SK-N-MC (cell line): ENCODE measurements at regions not wholly inside any gene's neighbourhood (a gene's known extent, or its start where the extent isn't known, plus 50 kb on each side); places are given as distances from the start of the nearest gene placed in this dataset.

ENCODE experiments used
- DNase-seq: peaks from one replicate; pipeline ENCODE4 v3.0.0-alpha.2; 2011; ENCODE audit warnings: low read depth, low spot score
- H3K27ac ChIP-seq: fragments of 200-600 bp; sonication (generic); 2 replicates; pipeline ENCODE4 v1.5.1; 2016; ENCODE audit warnings: mixed run types
- H3K36me3 ChIP-seq: fragments of 200-600 bp; sonication (generic); 2 replicates; pipeline ENCODE4 v1.6.1; 2017; ENCODE audit warnings: antibody characterized with exemption, low read length, mixed read lengths; ENCODE audit not compliant: insufficient read depth
- H3K4me3 ChIP-seq: fragments of 200-600 bp; sonication (generic); 2 replicates; pipeline ENCODE4 v1.5.1; 2016
- H3K9ac ChIP-seq: fragments of 200-600 bp; sonication (generic); 2 replicates; pipeline ENCODE4 v1.8.0; 2017; ENCODE audit warnings: mixed run types, mixed read lengths; ENCODE audit not compliant: insufficient read length
- H3K9me3 ChIP-seq: fragments of 200-600 bp; sonication (generic); 2 replicates; pipeline ENCODE4 v1.6.1; 2017; ENCODE audit warnings: low read depth, mild to moderate bottlenecking, antibody characterized with exemption, low read length, moderate library complexity, mixed read lengths
- EZH2 ChIP-seq: fragments of 200-600 bp; sonication (generic); IDR thresholded peaks from one replicate; pipeline ENCODE4 v1.6.1; 2017; ENCODE audit warnings: antibody characterized with exemption
- FOXP2 ChIP-seq: optimal IDR thresholded peaks from 2 replicates; pipeline ENCODE3; 2011; ENCODE audit warnings: mild to moderate bottlenecking, moderate library complexity; ENCODE audit not compliant: insufficient read depth; ENCODE audit errors: extremely low read length, control extremely low read depth
- POLR2AphosphoS5 ChIP-seq: IDR thresholded peaks from 2 replicates; pipeline ENCODE4 v1.6.1; 2012; ENCODE audit warnings: mild to moderate bottlenecking, low read depth, low read length, borderline replicate concordance

GRCh38 chr1:221306239-221306638, 427.0 kb downstream of the HLX start:
- TF ChIP-seq EZH2 (no peak), POLR2AphosphoS5 (no peak), FOXP2 (no peak)
- Histone ChIP-seq H3K36me3 (no peaks in the 10 kb centered on the region), H3K9me3 (no peaks in the 10 kb centered on the region), H3K4me3 (no peak overlapping the region), H3K9ac (no peak overlapping the region), H3K27ac (no peak overlapping the region)
- DNase-seq = no peak

GRCh38 chr1:221308534-221309511, 429.6 kb downstream of the HLX start:
- TF ChIP-seq EZH2 (no peak), FOXP2 (no peak), POLR2AphosphoS5 (no peak)
- DNase-seq = no peak
- Histone ChIP-seq H3K36me3 (no peaks in the 10 kb centered on the region), H3K4me3 (no peak overlapping the region), H3K9ac (no peak overlapping the region), H3K27ac (no peak overlapping the region), H3K9me3 (no peaks in the 10 kb centered on the region)

GRCh38 chr1:221309723-221310122, 430.5 kb downstream of the HLX start:
- Histone ChIP-seq H3K4me3 (no peak overlapping the region), H3K36me3 (no peaks in the 10 kb centered on the region), H3K27ac (no peak overlapping the region), H3K9me3 (no peaks in the 10 kb centered on the region), H3K9ac (no peak overlapping the region)
- TF ChIP-seq EZH2 (no peak), FOXP2 (no peak), POLR2AphosphoS5 (no peak)
- DNase-seq = no peak

GRCh38 chr1:221310180-221310579, 430.9 kb downstream of the HLX start:
- TF ChIP-seq EZH2 (no peak), FOXP2 (no peak), POLR2AphosphoS5 (no peak)
- DNase-seq = no peak

GRCh38 chr1:221315330-221315729, 426.6 kb downstream of the DUSP10 start:
- no peak for DNase-seq
- TF ChIP-seq EZH2 = no peak
- TF ChIP-seq POLR2AphosphoS5 = no peak
- TF ChIP-seq FOXP2 = no peak
- no peak overlapping the region for H3K4me3 ChIP-seq
- no peaks in the 10 kb centered on the region for H3K9me3 ChIP-seq
- H3K27ac ChIP-seq = no peak overlapping the region
- no peaks in the 10 kb centered on the region for H3K36me3 ChIP-seq
- H3K9ac ChIP-seq = no peak overlapping the region

More at GRCh38 chr1:221310180-221310579, 430.9 kb downstream of the HLX start:
- no peak overlapping the region for H3K27ac ChIP-seq
- H3K36me3 ChIP-seq = no peaks in the 10 kb centered on the region
- H3K4me3 ChIP-seq = no peak overlapping the region
- no peak overlapping the region for H3K9ac ChIP-seq
- no peaks in the 10 kb centered on the region for H3K9me3 ChIP-seq

GRCh38 chr1:221316491-221317056, 425.3 kb downstream of the DUSP10 start:
- Histone ChIP-seq H3K4me3 (no peak overlapping the region), H3K9ac (no peak overlapping the region), H3K27ac (no peak overlapping the region), H3K36me3 (no peaks in the 10 kb centered on the region), H3K9me3 (no peaks in the 10 kb centered on the region)
- no peak for DNase-seq
- TF ChIP-seq POLR2AphosphoS5 (no peak), EZH2 (no peak), FOXP2 (no peak)

GRCh38 chr1:221317537-221317936, 424.4 kb downstream of the DUSP10 start:
- Histone ChIP-seq H3K27ac (no peak overlapping the region), H3K9me3 (no peaks in the 10 kb centered on the region), H3K36me3 (no peaks in the 10 kb centered on the region), H3K9ac (no peak overlapping the region), H3K4me3 (no peak overlapping the region)
- DNase-seq = no peak
- no peak for TF ChIP-seq FOXP2
- no peak for TF ChIP-seq POLR2AphosphoS5
- no peak for TF ChIP-seq EZH2

- no peak for DNase-seq
- TF ChIP-seq FOXP2 = no peak
- no peak overlapping the region for H3K9ac ChIP-seq
- H3K36me3 ChIP-seq = no peaks in the 10 kb centered on the region
- H3K4me3 ChIP-seq = no peak overlapping the region
- H3K27ac ChIP-seq = no peak overlapping the region
- H3K9me3 ChIP-seq = no peaks in the 10 kb centered on the region
Measured at GRCh38 chr1:221327954-221328353, 413.9 kb downstream of the DUSP10 start.
